ENCODE measurements at regions not wholly inside any gene's neighbourhood (a gene's known extent, or its start where the extent isn't known, plus 50 kb on each side); places are given as distances from the start of the nearest gene placed in this dataset.

DNA sequence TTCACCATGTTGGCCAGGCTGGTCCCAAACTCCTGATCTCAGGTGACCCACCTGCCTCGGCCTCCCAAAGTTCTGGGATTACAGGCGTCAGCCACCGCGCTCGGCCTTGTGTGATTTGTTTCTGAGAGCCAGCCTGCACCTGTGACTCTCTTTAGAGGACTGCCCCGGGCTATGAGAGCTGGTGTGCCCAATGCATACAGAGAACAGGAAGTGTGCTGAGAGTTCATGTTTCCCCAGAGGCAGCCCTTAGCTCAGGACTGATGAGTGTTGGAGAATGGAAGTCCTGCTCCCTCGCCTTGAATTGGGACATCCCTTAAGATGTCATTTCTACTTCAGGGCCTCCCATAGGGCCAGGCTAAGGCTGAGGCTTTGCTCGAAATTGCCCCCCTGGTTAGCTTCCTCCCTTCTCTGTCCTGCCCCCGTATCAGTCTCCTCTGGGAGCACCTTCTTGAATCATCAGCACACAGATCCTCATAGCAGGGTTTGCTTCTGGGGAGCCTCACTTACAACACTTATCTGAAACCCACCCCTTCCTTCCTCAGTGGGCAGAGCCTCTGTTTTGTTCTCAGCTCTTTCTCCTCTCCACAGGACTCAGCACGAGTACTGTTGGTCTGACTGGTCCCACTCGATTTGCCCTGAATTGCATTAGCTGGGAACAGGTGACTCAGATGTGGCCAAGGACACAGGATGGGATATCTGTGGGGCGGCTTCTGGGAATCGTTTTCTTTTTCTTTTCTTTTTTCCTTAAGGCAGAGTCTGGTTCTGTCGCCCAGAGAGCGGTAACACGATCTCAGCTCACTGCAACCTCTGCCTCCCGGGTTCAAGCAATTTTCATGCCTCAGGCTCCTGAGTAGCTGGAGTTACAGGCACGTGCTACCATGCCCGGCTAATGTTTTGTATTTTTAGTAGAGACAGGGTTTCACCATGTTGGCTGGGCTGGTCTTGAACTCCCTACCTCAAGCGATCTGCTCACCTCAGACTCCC is 80.1 kb downstream of the UBIAD1 start:
- no peak overlapping the region for H3K4me2 ChIP-seq (ENCODE audit: low read length)
- H4K20me1 ChIP-seq (ENCODE audit: insufficient read depth, low read length) = no peaks in the 10 kb centered on the region
- TF ChIP-seq, protein P1, sequence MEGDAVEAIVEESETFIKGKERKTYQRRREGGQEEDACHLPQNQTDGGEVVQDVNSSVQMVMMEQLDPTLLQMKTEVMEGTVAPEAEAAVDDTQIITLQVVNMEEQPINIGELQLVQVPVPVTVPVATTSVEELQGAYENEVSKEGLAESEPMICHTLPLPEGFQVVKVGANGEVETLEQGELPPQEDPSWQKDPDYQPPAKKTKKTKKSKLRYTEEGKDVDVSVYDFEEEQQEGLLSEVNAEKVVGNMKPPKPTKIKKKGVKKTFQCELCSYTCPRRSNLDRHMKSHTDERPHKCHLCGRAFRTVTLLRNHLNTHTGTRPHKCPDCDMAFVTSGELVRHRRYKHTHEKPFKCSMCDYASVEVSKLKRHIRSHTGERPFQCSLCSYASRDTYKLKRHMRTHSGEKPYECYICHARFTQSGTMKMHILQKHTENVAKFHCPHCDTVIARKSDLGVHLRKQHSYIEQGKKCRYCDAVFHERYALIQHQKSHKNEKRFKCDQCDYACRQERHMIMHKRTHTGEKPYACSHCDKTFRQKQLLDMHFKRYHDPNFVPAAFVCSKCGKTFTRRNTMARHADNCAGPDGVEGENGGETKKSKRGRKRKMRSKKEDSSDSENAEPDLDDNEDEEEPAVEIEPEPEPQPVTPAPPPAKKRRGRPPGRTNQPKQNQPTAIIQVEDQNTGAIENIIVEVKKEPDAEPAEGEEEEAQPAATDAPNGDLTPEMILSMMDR (conservative IDR thresholded peaks at IDR 0.05; ENCODE audit: low read length) = no peak
- no peak for TF ChIP-seq EZH2phosphoT487 (IDR thresholded peaks at IDR 0.05; ENCODE audit: borderline replicate concordance, low read depth, low read length)
- POLR2A ChIA-PET = no interaction called here
- no peaks in the 10 kb centered on the region for H3K79me2 ChIP-seq (ENCODE audit: insufficient read depth, low read depth, low read length)
- H2AFZ ChIP-seq (ENCODE audit: low read length) = no peak overlapping the region
- H3K36me3 ChIP-seq (ENCODE audit: insufficient read depth, low read length) = no peaks in the 10 kb centered on the region
- CTCF ChIA-PET (ENCODE audit: unreplicated experiment) = no interaction called here
- H3K4me1 ChIP-seq (ENCODE audit: insufficient read depth, low read length, poor library complexity, severe bottlenecking) = no peaks in the 10 kb centered on the region
- no peak overlapping the region for H3K4me3 ChIP-seq (ENCODE audit: low read depth, low read length, poor library complexity, severe bottlenecking)
- intact Hi-C loops (cut with micrococcal nuclease; ENCODE audit: unreplicated experiment) = no loop called here
- no peak overlapping the region for H3K27ac ChIP-seq (ENCODE audit: low read depth, low read length, poor library complexity, severe bottlenecking)
- no peak for DNase-seq (ENCODE audit: low spot score)
- H3K9me3 ChIP-seq (ENCODE audit: low read length) = no peaks in the 10 kb centered on the region
- no peaks in the 10 kb centered on the region for H3K9me2 ChIP-seq (ENCODE audit: insufficient read depth, low read length)
- BruUV-seq (replicated peaks) = no TSS peak

DNA sequence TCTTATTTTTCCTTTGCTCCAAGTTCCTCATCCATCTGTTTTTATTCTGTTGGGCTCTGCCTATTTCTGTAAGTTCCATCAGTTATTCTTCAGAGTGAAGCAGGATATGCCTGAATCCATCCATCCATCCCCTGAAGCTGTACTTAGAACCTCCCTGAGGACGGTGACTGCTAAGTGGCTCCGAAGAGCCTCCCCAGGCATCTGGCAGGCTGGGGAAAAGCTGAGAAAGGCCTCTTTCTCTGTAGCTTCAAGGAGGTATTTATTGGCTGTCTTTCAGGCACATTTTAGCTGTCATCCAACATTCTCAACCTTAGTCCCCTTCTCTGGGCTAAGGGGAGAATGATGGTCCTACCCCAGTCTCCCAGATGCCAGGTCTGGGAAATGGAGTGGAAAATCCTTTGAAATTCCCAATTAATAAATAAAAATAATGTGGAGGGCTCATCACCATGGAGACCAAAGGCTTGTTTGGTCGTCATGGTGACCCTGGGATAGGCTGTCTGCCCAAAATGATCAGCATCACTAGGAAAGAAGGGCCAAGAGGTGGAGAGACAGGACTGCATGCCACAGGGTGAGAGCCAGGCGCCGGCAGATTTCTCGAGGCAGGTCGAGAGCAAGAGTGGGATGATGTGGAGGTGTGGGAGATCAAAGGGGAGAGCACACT is 82.0 kb downstream of the UBIAD1 start:
- ChIA-PET CTCF (ENCODE audit: unreplicated experiment) (no interaction called here), POLR2A (no interaction called here)
- Histone ChIP-seq H3K79me2 (ENCODE audit: insufficient read depth, low read depth, low read length) (no peaks in the 10 kb centered on the region), H3K4me1 (ENCODE audit: insufficient read depth, low read length, poor library complexity, severe bottlenecking) (no peaks in the 10 kb centered on the region), H3K4me3 (ENCODE audit: low read depth, low read length, poor library complexity, severe bottlenecking) (no peak overlapping the region), H3K9me3 (ENCODE audit: low read length) (no peaks in the 10 kb centered on the region), H3K9me2 (ENCODE audit: insufficient read depth, low read length) (no peaks in the 10 kb centered on the region), H4K20me1 (ENCODE audit: insufficient read depth, low read length) (no peaks in the 10 kb centered on the region), H3K36me3 (ENCODE audit: insufficient read depth, low read length) (no peaks in the 10 kb centered on the region), H3K27ac (ENCODE audit: low read depth, low read length, poor library complexity, severe bottlenecking) (no peak overlapping the region), H3K4me2 (ENCODE audit: low read length) (no peak overlapping the region), H2AFZ (ENCODE audit: low read length) (no peak overlapping the region)
- BruUV-seq (replicated peaks) = no TSS peak
- TF ChIP-seq, protein P1 (conservative IDR thresholded peaks at IDR 0.05; ENCODE audit: low read length) = no peak
- no peak for TF ChIP-seq EZH2phosphoT487 (IDR thresholded peaks at IDR 0.05; ENCODE audit: borderline replicate concordance, low read depth, low read length)
- intact Hi-C loops (cut with micrococcal nuclease; ENCODE audit: unreplicated experiment) = no loop called here
- DNase-seq (ENCODE audit: low spot score) = no peak

Measured in OCI-LY7 (cell line).